Endothelial cell of umbilical vein (primary cell): ENCODE measurements at regions not wholly inside any gene's neighbourhood (a gene's known extent, or its start where the extent isn't known, plus 50 kb on each side); places are given as distances from the start of the nearest gene placed in this dataset.
"Not testable (repeated sequence)": the region's sequence is repeated elsewhere in the genome, so short reads cannot be mapped to it uniquely, and the experiment has no call there.

Source experiments
- EZH2 ChIP-seq: IDR thresholded peaks from 2 replicates; pipeline ENCODE4 v1.6.1; 2012; ENCODE audit warnings: borderline replicate concordance, low read depth, mild to moderate bottlenecking, moderate library complexity, low read length, inconsistent platforms; ENCODE audit not compliant: severe bottlenecking
- FOS ChIP-seq: IDR thresholded peaks from 2 replicates; pipeline ENCODE4 v1.6.1; 2011; ENCODE audit warnings: mild to moderate bottlenecking, low read length, moderate library complexity, borderline replicate concordance; ENCODE audit not compliant: insufficient read depth
- GATA2 ChIP-seq: IDR thresholded peaks from 2 replicates; pipeline ENCODE4 v1.7.0; 2011; ENCODE audit warnings: low read depth, mild to moderate bottlenecking, moderate library complexity, mixed read lengths, low read length; ENCODE audit not compliant: insufficient read length, insufficient read depth
- JUN ChIP-seq: IDR thresholded peaks from 2 replicates; pipeline ENCODE4 v1.6.1; 2011; ENCODE audit warnings: borderline replicate concordance, low read depth; ENCODE audit not compliant: insufficient read length, insufficient read depth
- MAX ChIP-seq: IDR thresholded peaks from 2 replicates; pipeline ENCODE4 v1.6.1; 2011; ENCODE audit not compliant: insufficient read depth, insufficient read length
- POLR2A ChIP-seq: IDR thresholded peaks from 2 replicates; pipeline ENCODE4 v1.6.1; 2012; ENCODE audit warnings: low read depth, mild to moderate bottlenecking, control low read depth, low read length
- POLR2AphosphoS5 ChIP-seq: IDR thresholded peaks from 2 replicates; pipeline ENCODE4 v1.6.1; 2012; ENCODE audit warnings: low read depth, mild to moderate bottlenecking, control low read depth, low read length, moderate library complexity; ENCODE audit not compliant: insufficient read depth
- TF ChIP-seq, protein P1 (sequence below), 2 donors: IDR thresholded peaks; 1 replicate in 1 of 2; 2 replicates in 1 of 2; pipeline ENCODE4 v1.5.1; 2011; ENCODE audit warnings: low read length in 2 of 2, mild to moderate bottlenecking in 2 of 2, moderate library complexity in 2 of 2, control low read depth in 1 of 2, inconsistent platforms in 1 of 2, low read depth in 1 of 2; ENCODE audit not compliant: insufficient read depth in 1 of 2; ENCODE audit errors: extremely low read depth in 1 of 2

- TF ChIP-seq, protein P1, sequence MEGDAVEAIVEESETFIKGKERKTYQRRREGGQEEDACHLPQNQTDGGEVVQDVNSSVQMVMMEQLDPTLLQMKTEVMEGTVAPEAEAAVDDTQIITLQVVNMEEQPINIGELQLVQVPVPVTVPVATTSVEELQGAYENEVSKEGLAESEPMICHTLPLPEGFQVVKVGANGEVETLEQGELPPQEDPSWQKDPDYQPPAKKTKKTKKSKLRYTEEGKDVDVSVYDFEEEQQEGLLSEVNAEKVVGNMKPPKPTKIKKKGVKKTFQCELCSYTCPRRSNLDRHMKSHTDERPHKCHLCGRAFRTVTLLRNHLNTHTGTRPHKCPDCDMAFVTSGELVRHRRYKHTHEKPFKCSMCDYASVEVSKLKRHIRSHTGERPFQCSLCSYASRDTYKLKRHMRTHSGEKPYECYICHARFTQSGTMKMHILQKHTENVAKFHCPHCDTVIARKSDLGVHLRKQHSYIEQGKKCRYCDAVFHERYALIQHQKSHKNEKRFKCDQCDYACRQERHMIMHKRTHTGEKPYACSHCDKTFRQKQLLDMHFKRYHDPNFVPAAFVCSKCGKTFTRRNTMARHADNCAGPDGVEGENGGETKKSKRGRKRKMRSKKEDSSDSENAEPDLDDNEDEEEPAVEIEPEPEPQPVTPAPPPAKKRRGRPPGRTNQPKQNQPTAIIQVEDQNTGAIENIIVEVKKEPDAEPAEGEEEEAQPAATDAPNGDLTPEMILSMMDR (IDR thresholded peaks at IDR 0.05; ENCODE audit: extremely low read depth in 1 of 2, insufficient read depth in 1 of 2, low read depth in 1 of 2, low read length in 2 of 2) = not testable (repeated sequence)
- TF ChIP-seq MAX, POLR2A, EZH2, POLR2AphosphoS5, FOS, GATA2, JUN: not testable (repeated sequence)
These were observed 4148.1 kb upstream of the TPTE start for GRCh38 chr21:6373253-6373652.
